22Rv1 (cell line): ENCODE measurements at regions not wholly inside any gene's neighbourhood (a gene's known extent, or its start where the extent isn't known, plus 50 kb on each side); places are given as distances from the start of the nearest gene placed in this dataset.

Experiments
- H3K27ac ChIP-seq: fragments of 450-650 bp; 2 replicates; pipeline ENCODE4 v1.5.1; 2017
- ZFX ChIP-seq: fragments of 450-650 bp; IDR thresholded peaks from 2 replicates; pipeline ENCODE4 v1.6.1; 2017; ENCODE audit warnings: antibody characterized with exemption, borderline replicate concordance
- TF ChIP-seq, protein P1 (sequence below): fragments of 450-650 bp; IDR thresholded peaks from 2 replicates; pipeline ENCODE4 v1.5.1; 2017; ENCODE audit warnings: mild to moderate bottlenecking

DNA sequence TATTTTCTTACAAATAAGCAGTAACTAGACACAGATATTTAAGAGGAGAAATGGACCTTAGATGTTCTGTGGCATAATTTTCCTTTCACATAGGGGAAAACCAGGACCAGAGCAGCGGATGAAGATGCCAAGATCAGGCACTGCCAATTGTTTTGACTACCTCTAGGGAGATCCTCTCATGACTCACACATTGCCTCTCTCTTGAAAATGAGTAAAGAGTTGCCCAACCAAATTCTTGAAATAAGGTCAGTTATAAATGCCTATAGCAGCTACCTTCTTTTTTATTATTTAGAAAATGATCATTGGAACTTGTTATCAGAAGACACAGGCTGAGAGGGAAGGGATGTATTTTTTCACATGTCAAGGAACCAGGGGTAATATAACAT, 263.4 kb upstream of the PLEKHG7 start:
- TF ChIP-seq, protein P1, sequence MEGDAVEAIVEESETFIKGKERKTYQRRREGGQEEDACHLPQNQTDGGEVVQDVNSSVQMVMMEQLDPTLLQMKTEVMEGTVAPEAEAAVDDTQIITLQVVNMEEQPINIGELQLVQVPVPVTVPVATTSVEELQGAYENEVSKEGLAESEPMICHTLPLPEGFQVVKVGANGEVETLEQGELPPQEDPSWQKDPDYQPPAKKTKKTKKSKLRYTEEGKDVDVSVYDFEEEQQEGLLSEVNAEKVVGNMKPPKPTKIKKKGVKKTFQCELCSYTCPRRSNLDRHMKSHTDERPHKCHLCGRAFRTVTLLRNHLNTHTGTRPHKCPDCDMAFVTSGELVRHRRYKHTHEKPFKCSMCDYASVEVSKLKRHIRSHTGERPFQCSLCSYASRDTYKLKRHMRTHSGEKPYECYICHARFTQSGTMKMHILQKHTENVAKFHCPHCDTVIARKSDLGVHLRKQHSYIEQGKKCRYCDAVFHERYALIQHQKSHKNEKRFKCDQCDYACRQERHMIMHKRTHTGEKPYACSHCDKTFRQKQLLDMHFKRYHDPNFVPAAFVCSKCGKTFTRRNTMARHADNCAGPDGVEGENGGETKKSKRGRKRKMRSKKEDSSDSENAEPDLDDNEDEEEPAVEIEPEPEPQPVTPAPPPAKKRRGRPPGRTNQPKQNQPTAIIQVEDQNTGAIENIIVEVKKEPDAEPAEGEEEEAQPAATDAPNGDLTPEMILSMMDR = no peak
- no peak for TF ChIP-seq ZFX
- H3K27ac ChIP-seq = no peak overlapping the region

DNA sequence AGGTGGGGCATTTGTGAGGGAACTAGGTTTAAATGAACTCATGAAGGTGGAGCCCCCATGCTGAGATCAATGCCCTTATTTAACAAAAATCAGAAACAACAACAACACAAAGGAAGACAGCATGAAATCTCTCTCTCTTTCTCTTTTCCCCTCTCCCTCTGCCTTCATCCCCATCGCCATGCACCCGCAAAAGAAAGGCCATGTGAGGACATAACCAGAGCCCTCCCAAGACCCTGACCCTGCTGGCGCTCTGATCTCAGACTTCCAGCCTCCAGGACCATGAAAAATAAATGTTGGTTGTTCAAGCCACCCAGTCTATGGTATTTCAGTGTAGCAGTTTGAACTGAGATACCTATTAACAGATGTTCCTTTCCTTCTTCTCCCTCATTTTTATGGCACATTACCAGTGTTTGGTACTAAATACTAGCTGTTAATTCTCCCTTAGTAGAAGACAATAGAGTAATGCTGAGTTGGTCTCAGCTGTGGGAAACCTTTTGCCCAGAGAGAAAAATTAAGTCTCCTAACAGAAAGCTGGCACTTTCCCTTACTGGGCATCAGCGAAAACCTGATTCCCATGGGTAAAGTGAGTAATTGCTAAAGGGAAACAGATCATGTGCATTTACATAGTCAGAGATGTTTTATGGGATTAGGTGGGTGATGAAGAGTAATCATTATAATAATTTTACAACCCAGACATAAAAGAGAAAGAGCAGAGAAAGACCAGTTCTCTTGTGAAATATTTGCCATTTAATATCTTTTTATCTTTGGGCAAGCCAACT, 264.0 kb upstream of the PLEKHG7 start:
- TF ChIP-seq ZFX = no peak
- TF ChIP-seq, protein P1 = no peak
- no peak overlapping the region for H3K27ac ChIP-seq

DNA sequence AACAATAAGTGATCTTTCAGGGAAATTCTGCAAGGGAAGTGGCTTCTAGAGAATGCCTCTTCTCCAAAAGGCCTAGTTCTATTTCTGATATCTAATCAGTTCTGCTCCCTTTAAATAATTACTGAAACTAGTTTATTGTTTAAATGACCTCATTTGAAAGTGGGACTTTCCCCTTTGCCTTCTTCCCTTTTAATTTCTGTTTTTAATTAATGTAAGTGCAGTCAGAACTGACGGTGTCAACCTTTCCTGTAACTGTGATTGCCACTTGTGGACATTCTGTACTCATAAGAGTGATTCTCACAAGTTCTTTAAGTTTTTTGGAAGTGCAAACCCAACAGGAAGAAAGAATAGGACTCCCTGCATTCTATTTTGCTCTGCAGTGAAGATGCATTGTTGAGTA, 265.3 kb upstream of the PLEKHG7 start:
- TF ChIP-seq ZFX = no peak
- TF ChIP-seq, protein P1 = no peak
- no peak overlapping the region for H3K27ac ChIP-seq

GRCh38 chr12:92436856-92437255, 265.9 kb upstream of the PLEKHG7 start:
- no peak overlapping the region for H3K27ac ChIP-seq
- TF ChIP-seq, protein P1 = no peak
- TF ChIP-seq ZFX = no peak

GRCh38 chr12:92434607-92435025, 268.2 kb upstream of the PLEKHG7 start:
- H3K27ac ChIP-seq = no peak overlapping the region
- TF ChIP-seq, protein P1 = no peak
- no peak for TF ChIP-seq ZFX

- TF ChIP-seq, protein P1 = no peak
- TF ChIP-seq ZFX = no peak
- no peak overlapping the region for H3K27ac ChIP-seq
Observed at GRCh38 chr12:92432724-92433441, 269.9 kb upstream of the PLEKHG7 start.

DNA sequence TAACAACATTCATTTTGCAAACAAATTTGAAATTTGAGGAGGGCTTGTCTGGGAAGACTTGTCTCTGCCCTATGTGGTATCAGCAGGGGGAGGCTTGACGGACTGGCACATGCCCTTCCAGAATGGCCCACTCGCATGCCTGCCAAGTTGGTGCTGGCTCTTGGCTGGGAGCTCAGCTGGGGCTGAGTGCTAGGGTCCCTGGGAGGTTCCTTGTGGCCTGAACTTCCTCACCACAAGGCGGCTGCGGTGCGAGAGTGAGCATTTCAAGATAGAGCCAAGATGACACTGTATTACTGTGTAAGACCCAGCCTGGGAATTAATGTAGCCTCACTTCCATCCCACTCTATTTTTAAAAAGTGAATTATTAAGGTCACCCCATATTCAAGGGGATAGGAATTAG, 271.6 kb upstream of the PLEKHG7 start:
- H3K27ac ChIP-seq = no peak overlapping the region
- TF ChIP-seq, protein P1 = no peak
- no peak for TF ChIP-seq ZFX
